CD14-positive monocyte (primary cell): ENCODE measurements at regions not wholly inside any gene's neighbourhood (a gene's known extent, or its start where the extent isn't known, plus 50 kb on each side); places are given as distances from the start of the nearest gene placed in this dataset.

Experiments
- DNase-seq, 3 donors: peaks; one replicate each; pipeline ENCODE4 v3.0.0-alpha.2; 2011 to 2022
- H2AFZ ChIP-seq: 2 replicates; pipeline ENCODE4 v1.6.0; 2012; ENCODE audit warnings: mild to moderate bottlenecking, low read depth, low read length, inconsistent platforms; ENCODE audit not compliant: insufficient read depth, poor library complexity, severe bottlenecking
- H3K27ac ChIP-seq, 2 donors: 1 replicate in 1 of 2; 2 replicates in 1 of 2; pipeline ENCODE4 v1.5.1; 2012 to 2013; ENCODE audit warnings: low read length in 2 of 2, control low read depth in 1 of 2, inconsistent platforms in 1 of 2, low read depth in 1 of 2, mild to moderate bottlenecking in 1 of 2
- H3K27me3 ChIP-seq, 2 donors: one replicate each; pipeline versions ENCODE4 v1.6.0 to v1.6.1; 2011 to 2013; ENCODE audit warnings: low read length in 2 of 2; ENCODE audit not compliant: control insufficient read depth in 2 of 2, insufficient read depth in 2 of 2
- H3K36me3 ChIP-seq, 2 donors: replicated peaks in 1 of 2; 1 replicate in 1 of 2; 2 replicates in 1 of 2; pipeline versions ENCODE4 v1.5.1 to v1.6.1; 2012 to 2013; ENCODE audit warnings: low read length in 2 of 2, control low read depth in 1 of 2, inconsistent platforms in 1 of 2, mild to moderate bottlenecking in 1 of 2; ENCODE audit not compliant: insufficient read depth in 2 of 2, control insufficient read depth in 1 of 2
- H3K4me1 ChIP-seq, 2 donors: 1 replicate in 1 of 2; 2 replicates in 1 of 2; pipeline versions ENCODE4 v1.5.1 to v1.6.1; 2012 to 2013; ENCODE audit warnings: low read length in 2 of 2, control low read depth in 1 of 2, inconsistent platforms in 1 of 2, mild to moderate bottlenecking in 1 of 2, moderate library complexity in 1 of 2; ENCODE audit not compliant: insufficient read depth in 2 of 2, control insufficient read depth in 1 of 2
- H3K4me2 ChIP-seq: replicated peaks from 2 replicates; pipeline ENCODE3; 2012; ENCODE audit warnings: low read length, moderate library complexity, mild to moderate bottlenecking; ENCODE audit not compliant: poor library complexity, severe bottlenecking; ENCODE audit errors: extremely low read depth
- H3K4me3 ChIP-seq, 3 experiments: fragments of 200-600 bp in 1 of 3; sonication (generic) in 1 of 3; replicated peaks in 1 of 3; 1 replicate in 2 of 3; 2 replicates in 1 of 3; pipeline ENCODE4 v1.5.1; 2011 to 2013; ENCODE audit warnings: low read length in 3 of 3, mild to moderate bottlenecking in 3 of 3, control low read depth in 2 of 3, low read depth in 2 of 3, inconsistent platforms in 1 of 3, moderate library complexity in 1 of 3
- H3K79me2 ChIP-seq: 2 replicates; pipeline ENCODE4 v1.6.0; 2012; ENCODE audit warnings: mild to moderate bottlenecking, control low read depth, inconsistent platforms, low read length, moderate library complexity; ENCODE audit not compliant: insufficient read depth
- H3K9ac ChIP-seq: 2 replicates; pipeline ENCODE4 v1.6.0; 2017; ENCODE audit warnings: low read length, mild to moderate bottlenecking; ENCODE audit not compliant: insufficient read depth, poor library complexity, severe bottlenecking
- H3K9me3 ChIP-seq, 2 donors: replicated peaks in 1 of 2; 1 replicate in 1 of 2; 2 replicates in 1 of 2; pipeline versions ENCODE4 v1.5.1 to v1.6.1; 2012 to 2013; ENCODE audit warnings: low read length in 2 of 2, control low read depth in 1 of 2; ENCODE audit not compliant: control insufficient read depth in 1 of 2, insufficient read depth in 1 of 2
- H4K20me1 ChIP-seq: 2 replicates; pipeline ENCODE4 v1.6.0; 2012; ENCODE audit warnings: mild to moderate bottlenecking, low read length, control low read depth, moderate library complexity; ENCODE audit not compliant: insufficient read depth
- H3K27ac Mint-ChIP-seq, 7 donors: one replicate each; pipeline ENCODE4 v1.8.0; 2020; ENCODE audit warnings: mild to moderate bottlenecking in 7 of 7, mixed read lengths in 7 of 7, moderate library complexity in 6 of 7, inconsistent platforms in 2 of 7
- H3K27me3 Mint-ChIP-seq, 3 donors: one replicate each; pipeline ENCODE4 v1.8.0; 2021 to 2022; ENCODE audit warnings: low read depth in 3 of 3, mild to moderate bottlenecking in 3 of 3, mixed read lengths in 3 of 3, moderate library complexity in 3 of 3, inconsistent platforms in 1 of 3
- H3K36me3 Mint-ChIP-seq, 2 donors: one replicate each; pipeline ENCODE4 v1.8.0; 2020; ENCODE audit warnings: mixed read lengths in 2 of 2, inconsistent platforms in 1 of 2, mild to moderate bottlenecking in 1 of 2
- H3K4me1 Mint-ChIP-seq: one replicate; pipeline ENCODE4 v1.8.0; 2020; ENCODE audit warnings: mild to moderate bottlenecking, mixed read lengths
- H3K4me3 Mint-ChIP-seq, 2 donors: one replicate each; pipeline ENCODE4 v1.8.0; 2020; ENCODE audit warnings: mild to moderate bottlenecking in 2 of 2, mixed read lengths in 2 of 2, moderate library complexity in 1 of 2
- H3K9me3 Mint-ChIP-seq, 7 donors: one replicate each; pipeline ENCODE4 v1.8.0; 2020 to 2022; ENCODE audit warnings: mixed read lengths in 7 of 7, mild to moderate bottlenecking in 6 of 7, moderate library complexity in 6 of 7, inconsistent platforms in 2 of 7
- WGBS: methylation state at CpG from one replicate; pipeline ENCODE4 v1.1.5; 2013; ENCODE audit warnings: missing lambda C conversion rate; ENCODE audit not compliant: insufficient coverage; 5-methylcytosine and 5-hydroxymethylcytosine counted together
- intact Hi-C, 2 donors: fragments of 100-400 bp; cut with micrococcal nuclease; formaldehyde crosslinking; loops; one replicate each; pipeline versions ENCODE4 v1.15.0 to v1.15.1; 2023
- TF ChIP-seq, protein P1 (sequence below): fragments of 200-600 bp; IDR thresholded peaks from one replicate; pipeline ENCODE4 v1.8.0; 2022; ENCODE audit warnings: antibody characterized with exemption, mild to moderate bottlenecking

DNA sequence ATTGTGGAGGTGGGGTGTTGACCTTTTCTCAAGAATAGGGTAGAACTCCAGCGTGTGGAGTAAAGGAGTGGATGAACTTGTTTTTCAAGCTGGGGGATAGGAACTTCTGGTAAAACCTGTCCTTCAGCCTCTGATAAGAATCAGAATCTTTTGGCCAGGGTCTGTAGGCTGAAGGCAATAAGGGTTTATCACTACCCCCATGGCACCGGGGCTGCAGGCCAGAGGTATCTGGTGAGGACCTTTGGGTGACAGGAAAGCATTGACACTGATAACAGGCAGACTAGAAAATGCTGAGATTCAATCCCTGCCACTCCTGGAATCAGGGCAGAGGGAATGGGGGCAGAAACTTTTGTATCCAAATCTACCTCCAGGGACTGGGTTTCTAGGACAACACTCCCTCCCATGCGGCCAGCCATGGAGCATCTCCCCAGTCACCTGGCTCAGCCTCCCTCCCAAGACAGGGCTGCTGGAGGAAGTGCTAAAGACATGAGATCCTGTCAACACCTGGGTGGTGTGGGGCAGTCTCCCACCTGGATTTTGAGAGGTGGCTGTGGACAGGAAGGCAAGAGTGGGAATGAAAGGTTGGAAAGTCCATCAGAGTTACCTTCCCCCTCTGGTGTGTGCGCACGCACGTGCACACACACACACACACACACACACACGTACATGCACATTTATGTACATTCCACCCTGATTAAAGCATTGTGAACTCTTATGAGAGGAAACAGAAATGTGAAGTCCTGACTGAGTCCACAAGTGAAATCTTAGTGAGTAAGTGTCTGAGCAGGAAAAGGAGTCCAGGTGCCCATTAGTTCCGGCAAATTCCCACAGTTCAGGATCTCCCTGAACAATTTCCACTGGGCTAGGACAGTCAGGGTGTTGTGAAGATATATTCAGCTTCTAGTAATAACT is 53.1 kb upstream of the MARCHF10 start:
- no peaks in the 10 kb centered on the region for H3K27me3 ChIP-seq
- Mint-ChIP-seq H3K36me3 (no peaks in the 10 kb centered on the region), H3K27me3 (peaks cover 1 to 7% (median 5%) of the 10 kb centered on the region in 3 donors), H3K9me3 (peaks cover 0 to 1% (median 0%) of the 10 kb centered on the region in 7 donors), H3K4me3 (no peak overlapping the region), H3K4me1 (no peaks in the 10 kb centered on the region), H3K27ac (peak overlapping the region in 1 of 7 donors; percentile 62)
- H4K20me1 ChIP-seq = no peaks in the 10 kb centered on the region
- H3K4me1 ChIP-seq = no peaks in the 10 kb centered on the region
- no peaks in the 10 kb centered on the region for H3K36me3 ChIP-seq
- WGBS = 86% methylated on average over 1 of the region's 8 CpGs
- no peak overlapping the region for H3K27ac ChIP-seq
- no peak overlapping the region for H3K4me3 ChIP-seq
- no peak overlapping the region for H3K4me2 ChIP-seq
- TF ChIP-seq, protein P1, sequence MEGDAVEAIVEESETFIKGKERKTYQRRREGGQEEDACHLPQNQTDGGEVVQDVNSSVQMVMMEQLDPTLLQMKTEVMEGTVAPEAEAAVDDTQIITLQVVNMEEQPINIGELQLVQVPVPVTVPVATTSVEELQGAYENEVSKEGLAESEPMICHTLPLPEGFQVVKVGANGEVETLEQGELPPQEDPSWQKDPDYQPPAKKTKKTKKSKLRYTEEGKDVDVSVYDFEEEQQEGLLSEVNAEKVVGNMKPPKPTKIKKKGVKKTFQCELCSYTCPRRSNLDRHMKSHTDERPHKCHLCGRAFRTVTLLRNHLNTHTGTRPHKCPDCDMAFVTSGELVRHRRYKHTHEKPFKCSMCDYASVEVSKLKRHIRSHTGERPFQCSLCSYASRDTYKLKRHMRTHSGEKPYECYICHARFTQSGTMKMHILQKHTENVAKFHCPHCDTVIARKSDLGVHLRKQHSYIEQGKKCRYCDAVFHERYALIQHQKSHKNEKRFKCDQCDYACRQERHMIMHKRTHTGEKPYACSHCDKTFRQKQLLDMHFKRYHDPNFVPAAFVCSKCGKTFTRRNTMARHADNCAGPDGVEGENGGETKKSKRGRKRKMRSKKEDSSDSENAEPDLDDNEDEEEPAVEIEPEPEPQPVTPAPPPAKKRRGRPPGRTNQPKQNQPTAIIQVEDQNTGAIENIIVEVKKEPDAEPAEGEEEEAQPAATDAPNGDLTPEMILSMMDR = no peak
- intact Hi-C loops = no loop called here
- no peak for DNase-seq
- no peaks in the 10 kb centered on the region for H3K79me2 ChIP-seq
- H3K9ac ChIP-seq = no peak overlapping the region
- H3K9me3 ChIP-seq = no peaks in the 10 kb centered on the region
- H2AFZ ChIP-seq = no peak overlapping the region

DNA sequence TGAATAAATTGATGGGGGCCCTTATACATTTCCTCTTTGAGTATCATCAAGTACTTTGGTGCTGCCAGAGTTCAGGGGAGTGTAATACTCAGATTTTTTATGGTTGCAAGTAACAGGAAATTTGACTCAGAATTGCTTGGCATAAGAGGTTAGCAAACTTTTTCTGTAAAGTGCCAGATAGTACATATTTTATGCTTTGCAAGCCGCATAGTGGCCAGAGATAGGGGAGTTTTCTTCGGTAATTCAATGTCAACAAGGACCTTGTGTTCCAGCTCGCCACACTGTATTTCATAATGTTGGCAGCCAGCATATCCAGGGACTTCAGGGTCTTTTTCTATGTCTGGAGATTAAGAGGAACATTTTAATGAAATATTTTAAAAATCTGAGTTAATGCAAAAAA is 51.0 kb upstream of the MARCHF10 start:
- H3K27ac ChIP-seq = no peak overlapping the region
- WGBS = 100% methylated on average over 3 of the region's 3 CpGs
- Mint-ChIP-seq H3K9me3 (no peaks in the 10 kb centered on the region), H3K4me3 (no peak overlapping the region), H3K4me1 (no peaks in the 10 kb centered on the region), H3K27ac (no peak overlapping the region), H3K36me3 (no peaks in the 10 kb centered on the region), H3K27me3 (peaks cover 4 to 11% (median 6%) of the 10 kb centered on the region in 3 donors)
- no peaks in the 10 kb centered on the region for H3K79me2 ChIP-seq
- H3K4me2 ChIP-seq = no peak overlapping the region
- no peak overlapping the region for H3K9ac ChIP-seq
- TF ChIP-seq, protein P1 = no peak
- H4K20me1 ChIP-seq = no peaks in the 10 kb centered on the region
- H3K9me3 ChIP-seq = no peaks in the 10 kb centered on the region
- H2AFZ ChIP-seq = no peak overlapping the region
- no peak overlapping the region for H3K4me3 ChIP-seq
- H3K4me1 ChIP-seq = no peaks in the 10 kb centered on the region
- DNase-seq = no peak
- H3K27me3 ChIP-seq = no peaks in the 10 kb centered on the region
- intact Hi-C loops = no loop called here
- H3K36me3 ChIP-seq = no peaks in the 10 kb centered on the region
